HCT116 (cell line): ENCODE measurements at regions not wholly inside any gene's neighbourhood (a gene's known extent, or its start where the extent isn't known, plus 50 kb on each side); places are given as distances from the start of the nearest gene placed in this dataset.

ENCODE experiments used
- ATAC-seq: fragments of 200-7000 bp; cut with Tn5 transposase; 2 replicates; pipeline ENCODE4 v1.9.1; 2020; ENCODE audit warnings: mild to moderate bottlenecking, moderate library complexity
- BruUV-seq: library from RNA; stranded (reverse); fragments of 400-500 nt; replicated peaks from 2 replicates; lab custom pipeline; 2021; lab: Mats Ljungman, UMichigan
- CTCF ChIA-PET: fragments of 300-600 bp; sonication (Branson Sonifier 250); formaldehyde crosslinking; loops from one replicate; lab custom pipeline; 2021; ENCODE audit warnings: antibody characterized with exemption; lab: Charles Lee
- POLR2A ChIA-PET: fragments of 300-600, 350-600 bp; sonication (Branson Sonifier 250); formaldehyde crosslinking; loops from one replicate; lab custom pipeline; 2021; ENCODE audit warnings: antibody characterized with exemption; lab: Charles Lee
- RAD21 ChIA-PET, 2 experiments: fragments of 300-600 bp; sonication (Branson Sonifier 250); formaldehyde crosslinking; loops; one replicate each; lab custom pipeline; 2023; ENCODE audit warnings: low total read pairs in 2 of 2; ENCODE audit not compliant: uncharacterized antibody in 2 of 2, unreplicated experiment in 2 of 2, low non-redundant PET in 1 of 2; lab: Charles Lee
- DNase-seq: peaks from one replicate; pipeline ENCODE4 v3.0.0-alpha.2; 2010; ENCODE audit warnings: low read depth, low spot score
- H2AFZ ChIP-seq: fragments of 200-600 bp; shearing (Covaris generic), sonication (generic); 2 replicates; pipeline ENCODE4 v1.6.1; 2017; ENCODE audit warnings: low read depth, mixed run types, mixed read lengths, antibody characterized with exemption, low read length; ENCODE audit not compliant: poor library complexity, severe bottlenecking
- H3K27ac ChIP-seq: 2 replicates; pipeline ENCODE4 v1.5.1; 2012; ENCODE audit warnings: low read depth, low read length
- H3K27me3 ChIP-seq: fragments of 200-600 bp; sonication (generic); 2 replicates; pipeline ENCODE4 v1.6.1; 2016; ENCODE audit warnings: mixed run types, low read length, mixed read lengths; ENCODE audit not compliant: insufficient read depth
- H3K36me3 ChIP-seq, 2 experiments: fragments of 200-500 bp in 1 of 2; fragments of 200-600 bp in 1 of 2; sonication (Bioruptor generic) in 1 of 2; sonication (generic) in 1 of 2; 2 replicates each; pipeline versions ENCODE4 v1.5.1 to v1.6.1; 2014 to 2016; ENCODE audit warnings: low read length in 2 of 2, inconsistent platforms in 1 of 2, mixed read lengths in 1 of 2, mixed run types in 1 of 2; ENCODE audit not compliant: insufficient read depth in 2 of 2, control insufficient read depth in 1 of 2
- H3K4me1 ChIP-seq, 2 experiments: fragments of 200-600 bp in 1 of 2; sonication (generic) in 1 of 2; 2 replicates each; pipeline versions ENCODE4 v1.5.1 to v1.6.1; 2012 to 2017; ENCODE audit warnings: low read length in 2 of 2, inconsistent platforms in 1 of 2, mild to moderate bottlenecking in 1 of 2, mixed read lengths in 1 of 2, mixed run types in 1 of 2, moderate library complexity in 1 of 2; ENCODE audit not compliant: insufficient read depth in 2 of 2, control insufficient read depth in 1 of 2
- H3K4me2 ChIP-seq: fragments of 200-600 bp; sonication (generic); 2 replicates; pipeline ENCODE4 v1.6.1; 2017; ENCODE audit warnings: mixed run types, low read length, mixed read lengths
- H3K4me3 ChIP-seq, 2 experiments: fragments of 200-600 bp in 1 of 2; sonication (generic) in 1 of 2; replicated peaks in 1 of 2; 2 replicates each; pipeline ENCODE4 v1.5.1; 2011 to 2016; ENCODE audit warnings: low read length in 2 of 2, control low read depth in 1 of 2, low read depth in 1 of 2, mild to moderate bottlenecking in 1 of 2, mixed read lengths in 1 of 2, mixed run types in 1 of 2
- H3K79me2 ChIP-seq: fragments of 200-600 bp; sonication (generic); 2 replicates; pipeline ENCODE4 v1.6.1; 2017; ENCODE audit warnings: mild to moderate bottlenecking, mixed run types, low read length, moderate library complexity, mixed read lengths; ENCODE audit not compliant: insufficient read depth
- H3K9ac ChIP-seq: fragments of 200-600 bp; sonication (generic); 2 replicates; pipeline ENCODE4 v1.6.1; 2016; ENCODE audit warnings: low read length, mixed read lengths
- H3K9me2 ChIP-seq: fragments of 200-600 bp; sonication (generic), shearing (Covaris generic); 2 replicates; pipeline ENCODE4 v1.6.1; 2017; ENCODE audit warnings: mixed run types, mild to moderate bottlenecking, moderate library complexity; ENCODE audit not compliant: insufficient read depth
- H3K9me3 ChIP-seq, 2 experiments: fragments of 200-500 bp in 1 of 2; fragments of 200-600 bp in 1 of 2; sonication (Bioruptor generic) in 1 of 2; sonication (generic) in 1 of 2; 2 replicates each; pipeline ENCODE4 v1.6.1; 2014 to 2017; ENCODE audit warnings: low read length in 2 of 2, mixed read lengths in 2 of 2, inconsistent platforms in 1 of 2, low read depth in 1 of 2, mild to moderate bottlenecking in 1 of 2, mixed run types in 1 of 2, moderate library complexity in 1 of 2; ENCODE audit not compliant: control insufficient read depth in 1 of 2, insufficient read depth in 1 of 2
- H4K20me1 ChIP-seq: fragments of 200-600 bp; sonication (generic), shearing (Covaris generic); 2 replicates; pipeline ENCODE4 v1.6.1; 2017; ENCODE audit warnings: mixed run types, mild to moderate bottlenecking, moderate library complexity; ENCODE audit not compliant: insufficient read depth
- ATF3 ChIP-seq: IDR thresholded peaks from 2 replicates; pipeline ENCODE4 v1.6.1; 2012
- CBX3 ChIP-seq: IDR thresholded peaks from 2 replicates; pipeline ENCODE4 v1.6.1; 2012; ENCODE audit warnings: low read depth
- CEBPB ChIP-seq: IDR thresholded peaks from 2 replicates; pipeline ENCODE4 v1.6.1; 2012; ENCODE audit warnings: low read depth
- CTCF ChIP-seq, 3 experiments: fragments of 200-600 bp in 1 of 3; sonication (generic) in 1 of 3; IDR thresholded peaks in 2 of 3; conservative IDR thresholded peaks in 1 of 3; 2 replicates each; pipeline ENCODE4 v1.5.1; 2012 to 2017; ENCODE audit warnings: low read depth in 2 of 3, low read length in 2 of 3, antibody characterized with exemption in 1 of 3, borderline replicate concordance in 1 of 3, control low read depth in 1 of 3, mild to moderate bottlenecking in 1 of 3, mixed read lengths in 1 of 3, mixed run types in 1 of 3, moderate library complexity in 1 of 3; ENCODE audit not compliant: insufficient read depth in 1 of 3
- EGR1 ChIP-seq: IDR thresholded peaks from 2 replicates; pipeline ENCODE4 v1.6.1; 2012; ENCODE audit warnings: low read depth
- ELF1 ChIP-seq: IDR thresholded peaks from 2 replicates; pipeline ENCODE4 v1.6.1; 2012; ENCODE audit warnings: low read depth, borderline replicate concordance
- EZH2 ChIP-seq: fragments of 200-600 bp; sonication (generic); IDR thresholded peaks from 2 replicates; pipeline ENCODE4 v1.6.1; 2017; ENCODE audit warnings: antibody characterized with exemption, mixed run types
- EZH2phosphoT487 ChIP-seq: fragments of 200-600 bp; IDR thresholded peaks from 2 replicates; pipeline ENCODE4 v1.6.1; 2018; ENCODE audit warnings: antibody characterized with exemption, borderline replicate concordance
- FOSL1 ChIP-seq: IDR thresholded peaks from 2 replicates; pipeline ENCODE4 v1.6.1; 2012; ENCODE audit warnings: low read depth
- JUND ChIP-seq: IDR thresholded peaks from 2 replicates; pipeline ENCODE4 v1.6.1; 2012
- MAX ChIP-seq: IDR thresholded peaks from 2 replicates; pipeline ENCODE4 v1.6.1; 2012
- POLR2A ChIP-seq: IDR thresholded peaks from 2 replicates; pipeline ENCODE4 v1.7.0; 2011; ENCODE audit warnings: borderline replicate concordance; ENCODE audit not compliant: insufficient read depth, insufficient read length; ENCODE audit errors: extremely low read depth
- POLR2AphosphoS5 ChIP-seq: IDR thresholded peaks from 2 replicates; pipeline ENCODE4 v1.6.1; 2011; ENCODE audit warnings: mild to moderate bottlenecking, low read depth, low read length, moderate library complexity
- RAD21 ChIP-seq: IDR thresholded peaks from 2 replicates; pipeline ENCODE4 v1.6.1; 2012; ENCODE audit warnings: low read depth, mild to moderate bottlenecking
- REST ChIP-seq: IDR thresholded peaks from 2 replicates; pipeline ENCODE4 v1.6.1; 2012; ENCODE audit warnings: low read depth
- SIN3A ChIP-seq: IDR thresholded peaks from 2 replicates; pipeline ENCODE4 v1.6.1; 2012; ENCODE audit warnings: low read depth
- SRF ChIP-seq: IDR thresholded peaks from 2 replicates; pipeline ENCODE4 v1.6.1; 2012; ENCODE audit warnings: low read depth
- TCF7L2 ChIP-seq: IDR thresholded peaks from 2 replicates; pipeline ENCODE4 v1.7.0; 2011; ENCODE audit warnings: borderline replicate concordance, inconsistent platforms; ENCODE audit not compliant: insufficient read depth, insufficient read length; ENCODE audit errors: extremely low read depth
- YY1 ChIP-seq: IDR thresholded peaks from 2 replicates; pipeline ENCODE4 v1.6.1; 2011; ENCODE audit warnings: low read length, low read depth, moderate library complexity, mild to moderate bottlenecking; ENCODE audit not compliant: insufficient replicate concordance; ENCODE audit errors: extremely low read depth
- ZBTB33 ChIP-seq: IDR thresholded peaks from 2 replicates; pipeline ENCODE4 v1.6.1; 2011; ENCODE audit warnings: mild to moderate bottlenecking, low read length, moderate library complexity; ENCODE audit not compliant: insufficient replicate concordance; ENCODE audit errors: extremely low read depth
- intact Hi-C: fragments of 100-400 bp; cut with micrococcal nuclease; formaldehyde crosslinking; loops from 2 replicates; pipeline ENCODE4 v1.10.0; 2022

- Histone ChIP-seq H3K9me2 (no peaks in the 10 kb centered on the region), H3K9me3 (no peaks in the 10 kb centered on the region), H3K27ac (no peak overlapping the region), H3K36me3 (no peaks in the 10 kb centered on the region), H3K27me3 (peaks cover 31% of the 10 kb centered on the region), H3K4me3 (no peak overlapping the region), H3K4me2 (no peak overlapping the region), H2AFZ (no peak overlapping the region), H3K9ac (no peak overlapping the region), H3K4me1 (peaks cover 0 to 20% of the 10 kb centered on the region in 2 experiments; a peak in 2 of 4 replicates), H4K20me1 (no peaks in the 10 kb centered on the region), H3K79me2 (no peaks in the 10 kb centered on the region)
- BruUV-seq = no TSS peak
- no peak for TF ChIP-seq YY1
- TF ChIP-seq SIN3A = no peak
- no peak for TF ChIP-seq MAX
- TF ChIP-seq TCF7L2 = no peak
- no peak for TF ChIP-seq REST
- no peak for TF ChIP-seq EGR1
- no peak for TF ChIP-seq CTCF (IDR thresholded peaks at IDR 0.05 in 2 of 3, conservative IDR thresholded peaks at IDR 0.05 in 1 of 3; ENCODE audit: borderline replicate concordance in 1 of 3, insufficient read depth in 1 of 3, low read depth in 2 of 3, low read length in 2 of 3)
- TF ChIP-seq ATF3 = no peak
- no peak for TF ChIP-seq RAD21
- no peak for TF ChIP-seq ZBTB33
- TF ChIP-seq FOSL1 = no peak
- no peak for TF ChIP-seq CEBPB
- TF ChIP-seq EZH2phosphoT487 = no peak
- no peak for TF ChIP-seq JUND
- no peak for TF ChIP-seq POLR2AphosphoS5
- TF ChIP-seq EZH2 = no peak
- no peak for TF ChIP-seq CBX3
- TF ChIP-seq POLR2A = no peak
- TF ChIP-seq ELF1 = no peak
- no peak for TF ChIP-seq SRF
- no peak for ATAC-seq
- intact Hi-C loops = no loop called here
- no peak for DNase-seq
- ChIA-PET POLR2A (no interaction called here), RAD21 (no interaction called here), CTCF (interaction anchor here (1.0 kb wide), 1 partner anchor 9 kb away, joined by 3 read pairs; no protein-coding TSS in a partner anchor)
Observed at GRCh38 chr3:72295276-72295961, 510.5 kb upstream of the PROK2 start.
